OCI-LY3 (cell line): ENCODE measurements at regions not wholly inside any gene's neighbourhood (a gene's known extent, or its start where the extent isn't known, plus 50 kb on each side); places are given as distances from the start of the nearest gene placed in this dataset.

Source experiments
- CTCF ChIP-seq: fragments of 200-600, 300-600 bp; sonication (generic); IDR thresholded peaks from 2 replicates; pipeline ENCODE4 v1.5.1; 2014; ENCODE audit warnings: antibody characterized with exemption, low read length, low read depth
- EZH2phosphoT487 ChIP-seq: fragments of 200-600 bp; shearing (Covaris generic); IDR thresholded peaks from 2 replicates; pipeline ENCODE4 v1.6.1; 2018; ENCODE audit warnings: antibody characterized with exemption, mixed run types, low read depth

DNA sequence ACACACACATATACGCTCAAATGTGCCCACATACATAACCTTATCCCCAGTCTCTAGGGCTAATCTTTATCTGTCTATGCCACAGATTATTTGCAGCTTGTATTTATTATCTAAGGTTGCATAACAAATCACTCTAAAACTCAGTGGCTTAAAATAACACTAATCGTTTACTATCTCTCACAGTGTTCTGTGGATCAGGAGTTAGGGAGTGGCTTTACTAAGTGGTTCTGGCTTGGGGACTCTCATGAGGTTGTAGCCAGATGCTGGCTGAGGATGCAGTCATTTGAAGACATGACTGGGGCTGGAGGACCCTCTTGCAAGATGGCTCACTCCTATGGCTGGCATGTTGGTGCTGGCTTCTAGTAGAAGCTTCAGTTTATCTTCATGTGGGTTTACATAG, 68.5 kb upstream of the LNX1 start:
- TF ChIP-seq CTCF (no peak), EZH2phosphoT487 (no peak)
